K562 (cell line): ENCODE measurements at regions not wholly inside any gene's neighbourhood (a gene's known extent, or its start where the extent isn't known, plus 50 kb on each side); places are given as distances from the start of the nearest gene placed in this dataset.

Source experiments
- CBX1 ChIP-seq: sonication (generic); IDR thresholded peaks from 2 replicates; pipeline ENCODE4 v1.6.1; 2016; ENCODE audit warnings: antibody characterized with exemption, low read depth, mild to moderate bottlenecking
- MAFF ChIP-seq: IDR thresholded peaks from 2 replicates; pipeline ENCODE4 v1.6.1; 2012; ENCODE audit warnings: low read length, improper control_type of control experiment

- TF ChIP-seq MAFF (no peak), CBX1 (no peak)
Measured at GRCh38 chr14:41229824-41230223, 376.9 kb upstream of the LRFN5 start.
